Activated CD4-positive, alpha-beta memory T cell treated with anti-CD3 and anti-CD28 coated beads, Interleukin-2, amount 10 ng/mL, durations not matched to agents 7 days and 5 days (primary cell): ENCODE measurements at regions not wholly inside any gene's neighbourhood (a gene's known extent, or its start where the extent isn't known, plus 50 kb on each side); places are given as distances from the start of the nearest gene placed in this dataset.
"Not testable (repeated sequence)": the region's sequence is repeated elsewhere in the genome, so short reads cannot be mapped to it uniquely, and the experiment has no call there.

Source experiments
- CTCF ChIA-PET: fragments of 350-600 bp; sonication (Branson Sonifier 250); formaldehyde crosslinking; loops from one replicate; lab custom pipeline; 2021; ENCODE audit warnings: antibody characterized with exemption, inconsistent platforms; lab: Charles Lee
- POLR2A ChIA-PET: fragments of 350-600 bp; sonication (Branson Sonifier 250); formaldehyde crosslinking; loops from one replicate; lab custom pipeline; 2021; ENCODE audit warnings: antibody characterized with exemption; lab: Charles Lee
- DNase-seq: peaks from one replicate; pipeline ENCODE4 v3.0.0-alpha.2; 2020
- H3K27ac Mint-ChIP-seq: one replicate; pipeline ENCODE4 v1.8.0; 2021; ENCODE audit warnings: mild to moderate bottlenecking, mixed read lengths
- H3K27me3 Mint-ChIP-seq: one replicate; pipeline ENCODE4 v1.8.0; 2021; ENCODE audit warnings: mixed read lengths
- H3K36me3 Mint-ChIP-seq: one replicate; pipeline ENCODE4 v1.8.0; 2021; ENCODE audit warnings: low read depth, mixed read lengths
- H3K4me1 Mint-ChIP-seq: one replicate; pipeline ENCODE4 v1.8.0; 2021; ENCODE audit warnings: mixed read lengths
- H3K4me3 Mint-ChIP-seq: one replicate; pipeline ENCODE4 v1.8.0; 2021; ENCODE audit warnings: mild to moderate bottlenecking, mixed read lengths
- H3K9me3 Mint-ChIP-seq: one replicate; pipeline ENCODE4 v1.8.0; 2021; ENCODE audit warnings: mixed read lengths

- Mint-ChIP-seq H3K36me3 (no peaks in the 10 kb centered on the region), H3K27me3 (peaks cover 11% of the 10 kb centered on the region), H3K27ac (no peak overlapping the region), H3K9me3 (no peaks in the 10 kb centered on the region), H3K4me3 (no peak overlapping the region), H3K4me1 (no peaks in the 10 kb centered on the region)
- ChIA-PET CTCF (no interaction called here), POLR2A (no interaction called here)
- DNase-seq: no peak
Observed at GRCh38 chr6:165777680-165778079, 114.6 kb upstream of the PDE10A start.

- Mint-ChIP-seq H3K4me1 (no peaks in the 10 kb centered on the region), H3K27me3 (peaks cover 11% of the 10 kb centered on the region), H3K4me3 (no peak overlapping the region), H3K9me3 (no peaks in the 10 kb centered on the region), H3K27ac (no peak overlapping the region), H3K36me3 (no peaks in the 10 kb centered on the region)
- ChIA-PET CTCF (no interaction called here), POLR2A (no interaction called here)
- DNase-seq: no peak
Observed at GRCh38 chr6:165776691-165777090, 113.7 kb upstream of the PDE10A start.

GRCh38 chr6:165775721-165776120 lies 112.7 kb upstream of the PDE10A start:
- ChIA-PET CTCF (no interaction called here), POLR2A (no interaction called here)
- no peaks in the 10 kb centered on the region for H3K9me3 Mint-ChIP-seq
- no peak overlapping the region for H3K27ac Mint-ChIP-seq
- H3K4me3 Mint-ChIP-seq: no peak overlapping the region
- H3K4me1 Mint-ChIP-seq: no peaks in the 10 kb centered on the region
- no peaks in the 10 kb centered on the region for H3K36me3 Mint-ChIP-seq
- no peak for DNase-seq
- H3K27me3 Mint-ChIP-seq: peaks cover 11% of the 10 kb centered on the region

DNA sequence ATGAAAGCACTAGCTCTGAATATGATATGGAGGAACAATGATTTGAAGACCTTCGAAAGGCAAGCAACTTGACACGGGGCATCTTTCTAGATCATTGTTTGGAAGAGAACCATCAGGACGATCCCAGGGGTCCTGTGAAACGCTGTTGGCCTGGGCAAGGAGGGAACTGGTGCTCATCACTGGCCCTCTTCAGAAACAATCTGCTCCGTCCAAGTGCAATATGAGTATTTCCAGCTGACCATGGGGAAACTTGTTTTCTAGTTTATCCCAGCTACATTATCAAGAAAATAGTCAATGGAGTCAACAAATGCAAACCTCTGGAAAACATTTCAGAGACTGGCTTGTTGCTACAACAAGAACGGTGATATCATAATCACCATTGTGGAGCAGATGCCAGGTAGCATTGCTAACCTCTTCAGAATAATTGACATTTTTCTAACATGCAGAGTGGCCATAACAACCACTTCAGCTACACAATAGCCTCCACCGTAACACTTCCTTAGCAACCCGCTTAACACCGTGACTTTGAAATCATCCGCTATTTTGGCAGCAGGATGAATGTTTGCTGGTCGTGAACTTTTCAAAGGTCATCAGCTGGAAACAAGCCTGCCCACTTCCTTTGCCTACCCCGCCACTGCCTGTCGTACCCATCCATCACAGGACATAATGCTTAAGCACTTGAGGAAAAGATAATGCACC lies 112.0 kb upstream of the PDE10A start:
- H3K27ac Mint-ChIP-seq: no peak overlapping the region
- no peaks in the 10 kb centered on the region for H3K36me3 Mint-ChIP-seq

GRCh38 chr6:165770397-165771082 lies 107.5 kb upstream of the PDE10A start:
- Mint-ChIP-seq H3K4me1 (no peaks in the 10 kb centered on the region), H3K27me3 (peaks cover 10% of the 10 kb centered on the region), H3K4me3 (no peak overlapping the region), H3K27ac (no peak overlapping the region), H3K36me3 (no peaks in the 10 kb centered on the region), H3K9me3 (no peaks in the 10 kb centered on the region)
- ChIA-PET CTCF (no interaction called here), POLR2A (no interaction called here)
- DNase-seq: no peak

More for the DNA sequence above, 112.0 kb upstream of the PDE10A start:
- ChIA-PET CTCF (interaction anchor here (1.2 kb wide), 1 partner anchor 49 kb away, joined by 3 read pairs; no protein-coding TSS in a partner anchor), POLR2A (no interaction called here)
- no peak for DNase-seq
- H3K4me3 Mint-ChIP-seq: no peak overlapping the region
- H3K4me1 Mint-ChIP-seq: no peaks in the 10 kb centered on the region
- peaks cover 11% of the 10 kb centered on the region for H3K27me3 Mint-ChIP-seq
- no peaks in the 10 kb centered on the region for H3K9me3 Mint-ChIP-seq

DNA sequence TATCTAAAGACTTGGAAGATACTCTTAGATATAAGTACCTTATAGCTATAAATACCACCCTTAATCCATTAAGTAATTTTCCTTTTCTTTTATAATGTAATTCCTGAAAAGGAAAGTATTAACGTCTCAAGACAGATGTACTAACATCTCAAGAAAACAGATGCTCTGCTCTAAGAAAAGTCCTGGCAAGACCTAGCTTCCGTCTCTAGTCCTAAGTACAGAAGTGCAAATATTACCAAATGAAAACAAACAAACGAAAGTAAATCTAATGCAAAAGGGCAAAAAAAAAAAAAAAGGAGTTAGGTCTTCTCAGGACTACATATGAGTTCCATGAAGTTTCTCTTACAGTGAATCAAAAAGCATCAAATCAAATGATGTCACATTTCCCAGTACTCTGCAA lies 106.8 kb upstream of the PDE10A start:
- no peak for DNase-seq
- Mint-ChIP-seq H3K4me1 (no peaks in the 10 kb centered on the region), H3K4me3 (no peak overlapping the region), H3K36me3 (no peaks in the 10 kb centered on the region), H3K27ac (no peak overlapping the region), H3K27me3 (peaks cover 3% of the 10 kb centered on the region), H3K9me3 (no peaks in the 10 kb centered on the region)
- ChIA-PET CTCF (interaction anchor here (0.7 kb wide), 1 partner anchor 912 kb away, joined by 4 read pairs; no protein-coding TSS in a partner anchor), POLR2A (no interaction called here)

GRCh38 chr6:165769401-165769800 lies 106.4 kb upstream of the PDE10A start:
- H3K36me3 Mint-ChIP-seq: no peaks in the 10 kb centered on the region
- no peak overlapping the region for H3K4me3 Mint-ChIP-seq
- H3K27me3 Mint-ChIP-seq: peaks cover 2% of the 10 kb centered on the region
- no peaks in the 10 kb centered on the region for H3K4me1 Mint-ChIP-seq
- no peak for DNase-seq
- ChIA-PET CTCF (interaction anchor here (0.7 kb wide), 1 partner anchor 912 kb away, joined by 4 read pairs; no protein-coding TSS in a partner anchor), POLR2A (no interaction called here)
- no peaks in the 10 kb centered on the region for H3K9me3 Mint-ChIP-seq
- H3K27ac Mint-ChIP-seq: no peak overlapping the region

DNA sequence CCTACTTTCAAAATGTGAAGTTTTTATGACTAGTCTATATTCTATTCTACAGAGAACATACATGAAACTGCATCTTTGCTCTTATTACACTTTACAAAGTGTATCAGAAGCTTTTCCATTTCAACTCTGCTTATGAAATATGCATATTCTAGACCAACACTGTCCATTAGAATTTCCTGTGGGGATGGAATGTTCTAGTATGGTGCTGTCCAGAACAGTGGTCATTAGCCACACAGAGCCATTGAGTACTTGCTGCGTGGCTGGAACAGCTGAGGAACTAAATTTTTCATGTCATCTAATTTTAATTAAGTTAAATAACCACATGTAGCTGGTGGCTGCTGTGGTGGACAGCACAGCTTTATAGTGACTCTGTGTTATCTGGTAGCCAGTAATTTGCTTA lies 105.9 kb upstream of the PDE10A start:
- ChIA-PET POLR2A (no interaction called here), CTCF (no interaction called here)
- peaks cover 2% of the 10 kb centered on the region for H3K27me3 Mint-ChIP-seq
- no peak for DNase-seq
- H3K36me3 Mint-ChIP-seq: no peaks in the 10 kb centered on the region
- H3K4me3 Mint-ChIP-seq: no peak overlapping the region
- H3K4me1 Mint-ChIP-seq: no peaks in the 10 kb centered on the region
- H3K27ac Mint-ChIP-seq: no peak overlapping the region
- no peaks in the 10 kb centered on the region for H3K9me3 Mint-ChIP-seq

DNA sequence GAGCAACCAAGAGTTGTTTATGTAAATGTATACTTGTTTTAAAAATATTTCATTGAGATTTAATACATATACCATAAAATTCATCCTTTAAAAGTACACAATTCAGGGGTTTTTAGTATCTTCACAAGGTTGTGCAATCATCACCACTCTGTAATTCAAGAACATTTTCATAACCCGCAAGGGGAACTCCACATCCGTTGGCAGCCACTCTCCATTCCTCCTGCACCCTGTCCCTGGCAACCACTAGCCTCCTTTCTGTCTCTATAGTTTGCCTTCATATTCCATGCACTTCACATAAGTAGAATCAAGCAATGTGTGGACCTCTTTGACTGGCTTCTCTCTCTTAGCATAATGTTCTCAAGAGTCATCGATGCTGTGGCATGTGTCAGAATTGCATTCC lies 104.2 kb upstream of the PDE10A start:
- no peak overlapping the region for H3K4me3 Mint-ChIP-seq
- ChIA-PET POLR2A (no interaction called here), CTCF (no interaction called here)
- H3K36me3 Mint-ChIP-seq: no peaks in the 10 kb centered on the region
- H3K9me3 Mint-ChIP-seq: no peaks in the 10 kb centered on the region
- DNase-seq: no peak
- no peak overlapping the region for H3K27ac Mint-ChIP-seq
- H3K27me3 Mint-ChIP-seq: peaks cover 2% of the 10 kb centered on the region
- no peaks in the 10 kb centered on the region for H3K4me1 Mint-ChIP-seq

- no peak overlapping the region for H3K4me3 Mint-ChIP-seq
- POLR2A ChIA-PET: no interaction called here
- no peaks in the 10 kb centered on the region for H3K36me3 Mint-ChIP-seq
Observed at GRCh38 chr6:165766457-165766856, 103.4 kb upstream of the PDE10A start.

GRCh38 chr6:165766026-165766425 lies 103.0 kb upstream of the PDE10A start:
- Mint-ChIP-seq H3K4me3 (no peak overlapping the region), H3K36me3 (no peaks in the 10 kb centered on the region)
- POLR2A ChIA-PET: no interaction called here

More at GRCh38 chr6:165766457-165766856, 103.4 kb upstream of the PDE10A start:
- DNase-seq: no peak
- peaks cover 2% of the 10 kb centered on the region for H3K27me3 Mint-ChIP-seq
- H3K4me1 Mint-ChIP-seq: no peaks in the 10 kb centered on the region
- no peaks in the 10 kb centered on the region for H3K9me3 Mint-ChIP-seq
- CTCF ChIA-PET: no interaction called here
- H3K27ac Mint-ChIP-seq: no peak overlapping the region

DNA sequence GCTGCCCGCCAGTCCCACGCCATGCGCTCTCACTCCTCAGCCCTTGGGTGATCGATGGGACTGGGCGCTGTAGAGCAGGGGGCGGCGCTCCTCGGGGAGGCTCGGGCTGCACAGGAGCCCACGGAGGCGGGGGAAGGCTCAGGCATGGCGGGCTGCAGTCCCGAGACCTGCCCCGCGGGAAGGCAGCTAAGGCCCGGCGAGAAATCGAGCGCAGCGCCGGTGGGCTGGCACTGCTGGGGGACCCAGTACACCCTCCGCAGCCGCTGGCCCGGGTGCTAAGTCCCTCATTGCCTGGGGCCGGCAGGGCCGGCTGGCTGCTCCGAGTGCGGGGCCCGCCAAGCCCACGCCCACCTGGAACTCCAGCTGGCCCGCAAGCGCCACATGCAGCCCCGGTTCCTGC lies 102.2 kb upstream of the PDE10A start:
- H3K27me3 Mint-ChIP-seq, H3K4me3 Mint-ChIP-seq, H3K27ac Mint-ChIP-seq, H3K9me3 Mint-ChIP-seq, POLR2A ChIA-PET, H3K36me3 Mint-ChIP-seq, CTCF ChIA-PET, DNase-seq, H3K4me1 Mint-ChIP-seq: not testable (repeated sequence)

More at GRCh38 chr6:165766026-165766425, 103.0 kb upstream of the PDE10A start:
- CTCF ChIA-PET: no interaction called here
- H3K27me3 Mint-ChIP-seq: peaks cover 2% of the 10 kb centered on the region
- no peak for DNase-seq
- H3K4me1 Mint-ChIP-seq: no peaks in the 10 kb centered on the region
- no peaks in the 10 kb centered on the region for H3K9me3 Mint-ChIP-seq
- H3K27ac Mint-ChIP-seq: no peak overlapping the region

- POLR2A ChIA-PET: no interaction called here
- H3K4me1 Mint-ChIP-seq: no peaks in the 10 kb centered on the region
- no peak overlapping the region for H3K27ac Mint-ChIP-seq
- H3K36me3 Mint-ChIP-seq: no peaks in the 10 kb centered on the region
- no peaks in the 10 kb centered on the region for H3K9me3 Mint-ChIP-seq
- no peak for DNase-seq
- no peak overlapping the region for H3K4me3 Mint-ChIP-seq
- H3K27me3 Mint-ChIP-seq: peaks cover 2% of the 10 kb centered on the region
- CTCF ChIA-PET: no interaction called here
Observed at GRCh38 chr6:165762876-165763275, 99.8 kb upstream of the PDE10A start.

GRCh38 chr6:165762125-165762524 lies 99.1 kb upstream of the PDE10A start:
- Mint-ChIP-seq H3K27me3 (no peaks in the 10 kb centered on the region), H3K9me3 (no peaks in the 10 kb centered on the region), H3K4me1 (no peaks in the 10 kb centered on the region), H3K36me3 (no peaks in the 10 kb centered on the region), H3K27ac (no peak overlapping the region), H3K4me3 (no peak overlapping the region)
- ChIA-PET CTCF (no interaction called here), POLR2A (no interaction called here)
- no peak for DNase-seq
